ENCODE measurements at regions not wholly inside any gene's neighbourhood (a gene's known extent, or its start where the extent isn't known, plus 50 kb on each side); places are given as distances from the start of the nearest gene placed in this dataset.

DNA sequence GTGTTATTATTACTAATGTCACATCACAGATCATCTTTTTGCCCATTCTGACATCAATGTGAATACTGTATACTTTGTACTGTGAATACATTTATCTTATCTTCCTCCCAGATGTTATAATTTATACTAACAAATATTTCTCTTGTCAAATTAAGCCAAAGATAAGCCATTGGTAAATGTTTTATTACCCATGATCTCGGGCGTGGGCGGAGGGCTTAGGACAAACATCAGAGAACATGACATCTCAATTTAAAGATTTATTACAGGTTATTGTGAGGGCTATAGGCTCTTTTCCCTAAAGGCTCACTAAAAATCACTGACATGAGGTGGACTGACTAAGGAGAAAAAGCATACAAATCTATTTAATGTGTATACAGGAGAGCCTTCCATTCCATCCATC, 58.2 kb upstream of the DGKB start:
- TF ChIP-seq POLR2A (IDR thresholded peaks at IDR 0.05) (no peak), POLR2AphosphoS5 (IDR thresholded peaks at IDR 0.05) (no peak), EP300 (IDR thresholded peaks at IDR 0.05) (no peak)
- TF ChIP-seq, protein P1, sequence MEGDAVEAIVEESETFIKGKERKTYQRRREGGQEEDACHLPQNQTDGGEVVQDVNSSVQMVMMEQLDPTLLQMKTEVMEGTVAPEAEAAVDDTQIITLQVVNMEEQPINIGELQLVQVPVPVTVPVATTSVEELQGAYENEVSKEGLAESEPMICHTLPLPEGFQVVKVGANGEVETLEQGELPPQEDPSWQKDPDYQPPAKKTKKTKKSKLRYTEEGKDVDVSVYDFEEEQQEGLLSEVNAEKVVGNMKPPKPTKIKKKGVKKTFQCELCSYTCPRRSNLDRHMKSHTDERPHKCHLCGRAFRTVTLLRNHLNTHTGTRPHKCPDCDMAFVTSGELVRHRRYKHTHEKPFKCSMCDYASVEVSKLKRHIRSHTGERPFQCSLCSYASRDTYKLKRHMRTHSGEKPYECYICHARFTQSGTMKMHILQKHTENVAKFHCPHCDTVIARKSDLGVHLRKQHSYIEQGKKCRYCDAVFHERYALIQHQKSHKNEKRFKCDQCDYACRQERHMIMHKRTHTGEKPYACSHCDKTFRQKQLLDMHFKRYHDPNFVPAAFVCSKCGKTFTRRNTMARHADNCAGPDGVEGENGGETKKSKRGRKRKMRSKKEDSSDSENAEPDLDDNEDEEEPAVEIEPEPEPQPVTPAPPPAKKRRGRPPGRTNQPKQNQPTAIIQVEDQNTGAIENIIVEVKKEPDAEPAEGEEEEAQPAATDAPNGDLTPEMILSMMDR (IDR thresholded peaks at IDR 0.05): no peak
- Histone ChIP-seq H3K27me3 (no peaks in the 10 kb centered on the region), H3K4me3 (no peak overlapping the region), H3K4me1 (no peaks in the 10 kb centered on the region), H3K9me3 (no peaks in the 10 kb centered on the region), H3K36me3 (no peaks in the 10 kb centered on the region), H3K27ac (no peak overlapping the region)
- WGBS, 5 donors: 28 to 34% (median 32%) methylated on average over 3 of the region's 3 CpGs
- intact Hi-C loops (cut with DNase I; ENCODE audit: low total_unique reads): no loop called here
- DNase-seq: no peak

DNA sequence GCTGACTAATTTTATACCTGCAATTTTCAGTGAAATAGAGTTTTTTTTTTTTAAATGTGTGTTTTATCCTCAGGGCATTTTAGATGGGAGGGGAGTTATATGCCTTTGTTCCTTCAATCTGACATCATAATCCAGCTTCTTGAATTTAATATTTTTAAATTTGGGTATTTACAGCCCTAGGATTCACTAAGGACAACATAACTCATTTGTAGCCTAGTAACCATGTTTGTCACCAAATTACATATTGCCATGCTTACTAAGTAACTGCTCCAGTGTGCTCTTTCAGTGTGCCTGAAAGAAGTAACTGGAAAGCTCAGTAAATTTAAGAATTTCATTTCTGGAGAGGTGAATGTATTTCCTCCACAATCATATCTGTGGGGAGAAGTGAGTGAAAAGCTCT, 56.8 kb upstream of the DGKB start:
- Histone ChIP-seq H3K27ac (no peak overlapping the region), H3K4me1 (no peaks in the 10 kb centered on the region), H3K9me3 (no peaks in the 10 kb centered on the region), H3K27me3 (no peaks in the 10 kb centered on the region), H3K4me3 (no peak overlapping the region), H3K36me3 (no peaks in the 10 kb centered on the region)
- no peak for DNase-seq
- TF ChIP-seq POLR2A (IDR thresholded peaks at IDR 0.05): no peak
- TF ChIP-seq, protein P1 (IDR thresholded peaks at IDR 0.05): no peak
- TF ChIP-seq EP300 (IDR thresholded peaks at IDR 0.05): no peak
- TF ChIP-seq POLR2AphosphoS5 (IDR thresholded peaks at IDR 0.05): no peak
- intact Hi-C loops (cut with DNase I; ENCODE audit: low total_unique reads): no loop called here

DNA sequence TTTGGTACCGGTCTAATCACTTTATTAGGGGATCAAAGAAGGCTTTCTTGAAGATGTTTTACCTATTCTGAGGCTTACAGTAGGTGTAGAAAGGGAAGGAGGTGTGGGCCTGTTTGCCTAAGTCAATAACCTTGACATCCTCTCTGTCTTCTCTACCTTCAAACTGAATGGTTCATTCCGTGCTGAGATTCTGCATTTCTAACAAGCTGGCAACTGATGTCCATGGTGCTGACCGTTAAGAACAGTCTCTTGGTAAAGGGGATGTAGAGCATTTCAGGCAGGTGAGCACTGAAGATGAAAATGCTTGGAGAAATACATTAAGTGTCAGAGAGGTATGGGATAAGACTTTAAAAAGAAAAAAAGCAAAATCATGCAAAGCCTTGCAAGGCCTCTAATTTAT, 51.5 kb upstream of the DGKB start:
- H3K27ac ChIP-seq: no peak overlapping the region
- intact Hi-C loops (cut with DNase I; ENCODE audit: low total_unique reads): no loop called here
- no peaks in the 10 kb centered on the region for H3K9me3 ChIP-seq
- TF ChIP-seq POLR2A (IDR thresholded peaks at IDR 0.05): no peak
- TF ChIP-seq EP300 (IDR thresholded peaks at IDR 0.05): no peak
- TF ChIP-seq POLR2AphosphoS5 (IDR thresholded peaks at IDR 0.05): no peak
- TF ChIP-seq, protein P1 (IDR thresholded peaks at IDR 0.05): no peak
- H3K36me3 ChIP-seq: no peaks in the 10 kb centered on the region
- H3K4me1 ChIP-seq: no peaks in the 10 kb centered on the region
- H3K4me3 ChIP-seq: no peak overlapping the region
- no peaks in the 10 kb centered on the region for H3K27me3 ChIP-seq
- 29 to 44% (median 31%) methylated on average over 3 of the region's 3 CpGs for WGBS, 5 donors
- DNase-seq: no peak
